Skeletal muscle satellite cell (primary cell): ENCODE measurements at regions not wholly inside any gene's neighbourhood (a gene's known extent, or its start where the extent isn't known, plus 50 kb on each side); places are given as distances from the start of the nearest gene placed in this dataset.

Source experiments
- H3K27me3 ChIP-seq: 2 replicates; pipeline ENCODE4 v1.7.0; 2013; ENCODE audit warnings: low read length; ENCODE audit not compliant: control insufficient read depth, insufficient read depth
- H3K36me3 ChIP-seq: 2 replicates; pipeline ENCODE4 v1.7.0; 2013; ENCODE audit warnings: mild to moderate bottlenecking, control low read depth, low read length; ENCODE audit not compliant: insufficient read depth
- H3K4me1 ChIP-seq: 2 replicates; pipeline ENCODE4 v1.7.0; 2013; ENCODE audit warnings: low read length; ENCODE audit not compliant: control insufficient read depth, insufficient read depth
- H3K4me2 ChIP-seq: 2 replicates; pipeline ENCODE4 v1.7.0; 2013; ENCODE audit warnings: mild to moderate bottlenecking, low read length
- H3K4me3 ChIP-seq: 2 replicates; pipeline ENCODE4 v1.7.0; 2013; ENCODE audit warnings: low read length
- H3K9ac ChIP-seq: 2 replicates; pipeline ENCODE4 v1.7.0; 2013; ENCODE audit warnings: mild to moderate bottlenecking, low read depth, low read length, moderate library complexity
- H3K9me3 ChIP-seq: replicated peaks from 2 replicates; pipeline ENCODE4 v1.7.0; 2013; ENCODE audit warnings: mild to moderate bottlenecking, control low read depth, low read length

- no peak overlapping the region for H3K4me3 ChIP-seq
- H3K27me3 ChIP-seq, result peaks cover 14% of the 10 kb centered on the region
- no peak overlapping the region for H3K4me2 ChIP-seq
- H3K9me3 ChIP-seq, result no peaks in the 10 kb centered on the region
- H3K4me1 ChIP-seq, result no peaks in the 10 kb centered on the region
- H3K36me3 ChIP-seq, result no peaks in the 10 kb centered on the region
- H3K9ac ChIP-seq, result no peak overlapping the region
These were observed 83.6 kb upstream of the ZBED5 start for GRCh38 chr11:10941414-10941813.

- H3K4me1 ChIP-seq, result no peaks in the 10 kb centered on the region
- no peak overlapping the region for H3K4me3 ChIP-seq
- no peak overlapping the region for H3K4me2 ChIP-seq
- no peaks in the 10 kb centered on the region for H3K36me3 ChIP-seq
- peaks cover under 1% of the 10 kb centered on the region for H3K27me3 ChIP-seq
- H3K9ac ChIP-seq, result no peak overlapping the region
- no peaks in the 10 kb centered on the region for H3K9me3 ChIP-seq
These were observed 81.0 kb upstream of the ZBED5 start for GRCh38 chr11:10938650-10939387.

GRCh38 chr11:10938231-10938630, 80.4 kb upstream of the ZBED5 start:
- H3K4me2 ChIP-seq, result no peak overlapping the region
- no peaks in the 10 kb centered on the region for H3K27me3 ChIP-seq
- no peaks in the 10 kb centered on the region for H3K4me1 ChIP-seq
- H3K9me3 ChIP-seq, result no peaks in the 10 kb centered on the region
- no peak overlapping the region for H3K4me3 ChIP-seq
- no peaks in the 10 kb centered on the region for H3K36me3 ChIP-seq
- H3K9ac ChIP-seq, result no peak overlapping the region

- Histone ChIP-seq H3K4me1 (no peaks in the 10 kb centered on the region), H3K9me3 (no peaks in the 10 kb centered on the region), H3K36me3 (no peaks in the 10 kb centered on the region), H3K4me2 (no peak overlapping the region), H3K4me3 (no peak overlapping the region), H3K27me3 (no peaks in the 10 kb centered on the region), H3K9ac (no peak overlapping the region)
These were observed 79.5 kb upstream of the ZBED5 start for GRCh38 chr11:10937385-10937771.

GRCh38 chr11:10936626-10937384, 79.0 kb upstream of the ZBED5 start:
- Histone ChIP-seq H3K4me3 (no peak overlapping the region), H3K4me2 (no peak overlapping the region), H3K9me3 (no peaks in the 10 kb centered on the region), H3K9ac (no peak overlapping the region), H3K27me3 (no peaks in the 10 kb centered on the region), H3K4me1 (peaks cover under 1% of the 10 kb centered on the region), H3K36me3 (no peaks in the 10 kb centered on the region)

GRCh38 chr11:10935015-10935559, 77.2 kb upstream of the ZBED5 start:
- H3K9me3 ChIP-seq, result no peaks in the 10 kb centered on the region
- no peak overlapping the region for H3K4me3 ChIP-seq
- no peak overlapping the region for H3K9ac ChIP-seq
- H3K27me3 ChIP-seq, result no peaks in the 10 kb centered on the region
- H3K4me2 ChIP-seq, result no peak overlapping the region
- peaks cover 10% of the 10 kb centered on the region for H3K4me1 ChIP-seq
- no peaks in the 10 kb centered on the region for H3K36me3 ChIP-seq

- no peaks in the 10 kb centered on the region for H3K9me3 ChIP-seq
- H3K4me1 ChIP-seq, result peaks cover 10% of the 10 kb centered on the region
- H3K36me3 ChIP-seq, result no peaks in the 10 kb centered on the region
- peak overlapping the region; percentile 99 for H3K4me2 ChIP-seq
- H3K4me3 ChIP-seq, result peak overlapping the region; percentile 79
- no peaks in the 10 kb centered on the region for H3K27me3 ChIP-seq
- peak overlapping the region; percentile 59 for H3K9ac ChIP-seq
These were observed 76.5 kb upstream of the ZBED5 start for GRCh38 chr11:10934293-10934860.

GRCh38 chr11:10933455-10934292, 75.8 kb upstream of the ZBED5 start:
- Histone ChIP-seq H3K4me1 (peaks cover 10% of the 10 kb centered on the region), H3K27me3 (no peaks in the 10 kb centered on the region), H3K4me3 (peak overlapping the region; percentile 79), H3K4me2 (peak overlapping the region; percentile 99), H3K9me3 (no peaks in the 10 kb centered on the region), H3K36me3 (no peaks in the 10 kb centered on the region), H3K9ac (peak overlapping the region; percentile 59)

- H3K4me3 ChIP-seq, result no peak overlapping the region
- H3K9ac ChIP-seq, result no peak overlapping the region
- H3K4me2 ChIP-seq, result no peak overlapping the region
- H3K9me3 ChIP-seq, result no peaks in the 10 kb centered on the region
- peaks cover 10% of the 10 kb centered on the region for H3K4me1 ChIP-seq
- H3K27me3 ChIP-seq, result no peaks in the 10 kb centered on the region
- H3K36me3 ChIP-seq, result no peaks in the 10 kb centered on the region
These were observed 75.1 kb upstream of the ZBED5 start for GRCh38 chr11:10932976-10933375.

- Histone ChIP-seq H3K4me2 (peak overlapping the region; percentile 78), H3K9ac (peak overlapping the region; percentile 84), H3K36me3 (no peaks in the 10 kb centered on the region), H3K4me1 (peaks cover 10% of the 10 kb centered on the region), H3K4me3 (peak overlapping the region; percentile 81), H3K27me3 (no peaks in the 10 kb centered on the region), H3K9me3 (no peaks in the 10 kb centered on the region)
These were observed 74.2 kb upstream of the ZBED5 start for GRCh38 chr11:10931761-10932670.
